ENCODE measurements at regions not wholly inside any gene's neighbourhood (a gene's known extent, or its start where the extent isn't known, plus 50 kb on each side); places are given as distances from the start of the nearest gene placed in this dataset.
A peak's percentile ranks its signal among the peaks of the same experiment; 100 is the strongest.
"Not testable (repeated sequence)": the region's sequence is repeated elsewhere in the genome, so short reads cannot be mapped to it uniquely, and the experiment has no call there.

GRCh38 chr9:62526306-62526705, 1336.5 kb downstream of the SPATA31A7 start:
- H3K36me3 Mint-ChIP-seq (ENCODE audit: low read depth); H3K4me3 Mint-ChIP-seq; H3K27me3 Mint-ChIP-seq; DNase-seq; H3K27ac Mint-ChIP-seq; H3K4me1 Mint-ChIP-seq; ATAC-seq; H3K9me3 ChIP-seq (ENCODE audit: control insufficient read depth, low read length, poor library complexity, severe bottlenecking): not testable (repeated sequence)

DNA sequence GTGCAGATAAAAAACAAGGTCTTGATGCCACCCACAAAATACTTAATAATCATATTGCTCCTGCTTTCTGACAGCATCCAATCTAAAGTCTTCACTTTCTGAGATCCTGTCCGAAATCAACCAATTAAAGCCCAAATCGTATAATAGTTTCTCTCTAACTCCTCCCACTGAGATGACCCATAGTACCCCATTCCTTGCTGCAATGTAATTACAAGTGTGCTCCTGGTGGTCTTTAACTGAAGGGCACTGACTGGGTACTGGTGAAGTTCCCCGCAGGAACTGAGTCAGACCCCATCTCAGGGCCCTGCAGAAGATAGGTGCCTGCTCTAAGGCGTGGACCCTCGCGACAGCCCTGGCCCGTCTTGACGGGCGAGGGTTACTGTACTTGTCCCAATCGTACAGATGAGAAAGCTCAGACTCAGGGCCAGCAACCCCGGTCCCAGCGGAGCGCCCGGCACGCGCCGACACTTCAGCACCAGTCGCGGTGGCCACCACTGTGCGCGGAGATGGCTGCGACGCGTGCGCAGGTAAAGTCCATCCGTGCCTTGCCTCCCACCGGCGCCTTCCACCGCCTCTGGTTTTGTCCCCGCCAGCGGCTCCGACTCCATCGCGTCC, 1342.4 kb downstream of the SPATA31A7 start:
- not testable (repeated sequence) for DNase-seq; H3K4me1 Mint-ChIP-seq; H3K27me3 Mint-ChIP-seq; H3K4me3 Mint-ChIP-seq; H3K36me3 Mint-ChIP-seq (ENCODE audit: low read depth); ATAC-seq; H3K9me3 ChIP-seq (ENCODE audit: control insufficient read depth, low read length, poor library complexity, severe bottlenecking); H3K27ac Mint-ChIP-seq

DNA sequence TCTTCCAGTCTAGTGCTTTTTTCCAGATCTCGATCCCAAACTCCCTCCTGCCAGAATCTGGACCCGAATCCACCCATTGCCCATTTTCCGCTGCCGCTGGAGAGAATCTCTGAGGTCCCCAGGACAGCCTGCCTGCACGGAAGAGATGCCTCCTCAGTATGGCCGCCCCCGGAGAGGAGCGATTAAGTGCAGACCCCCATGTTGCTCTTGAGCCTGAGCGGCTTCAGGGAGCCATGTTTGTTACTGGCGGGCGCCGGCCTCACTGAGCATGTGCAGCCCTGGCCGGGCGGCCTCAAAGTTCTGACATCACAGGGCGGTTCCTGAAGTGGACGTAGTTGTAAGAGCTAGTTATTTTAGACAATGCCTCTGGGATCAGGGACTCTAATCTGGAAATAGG, 1342.9 kb downstream of the SPATA31A7 start:
- ATAC-seq; H3K4me1 Mint-ChIP-seq; DNase-seq; H3K27ac Mint-ChIP-seq; H3K27me3 Mint-ChIP-seq; H3K9me3 ChIP-seq (ENCODE audit: control insufficient read depth, low read length, poor library complexity, severe bottlenecking); H3K36me3 Mint-ChIP-seq (ENCODE audit: low read depth): not testable (repeated sequence)
- peak overlapping the region; percentile 86 for H3K4me3 Mint-ChIP-seq

- not testable (repeated sequence) for H3K4me3 Mint-ChIP-seq; H3K27ac Mint-ChIP-seq; DNase-seq; H3K27me3 Mint-ChIP-seq; H3K9me3 ChIP-seq (ENCODE audit: control insufficient read depth, low read length, poor library complexity, severe bottlenecking); H3K36me3 Mint-ChIP-seq (ENCODE audit: low read depth); H3K4me1 Mint-ChIP-seq
- ATAC-seq: peak; percentile 66
These were observed 1360.7 kb downstream of the SPATA31A7 start for GRCh38 chr9:62550539-62550938.

DNA sequence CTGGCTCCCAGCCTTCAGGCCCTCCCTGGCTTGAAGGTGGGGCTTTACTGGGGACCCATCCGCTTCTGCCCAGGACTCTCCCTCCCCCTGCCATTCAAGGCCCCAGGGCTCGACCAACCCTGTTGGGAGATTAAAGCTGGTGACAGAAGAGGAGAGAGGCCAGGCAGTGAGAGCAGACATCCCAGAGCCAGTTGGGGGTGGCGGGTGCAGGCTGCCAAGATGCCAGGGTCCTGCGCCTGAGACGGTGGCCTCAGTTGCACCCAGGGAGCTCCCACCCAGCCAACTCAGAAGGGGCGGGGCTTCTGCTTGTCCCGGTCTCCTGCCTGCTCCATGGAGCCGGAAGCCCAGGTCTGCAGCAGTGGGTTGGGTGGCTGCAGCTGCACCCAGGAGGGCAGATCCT, 1370.8 kb downstream of the SPATA31A7 start:
- H3K27me3 Mint-ChIP-seq; H3K4me3 Mint-ChIP-seq; H3K27ac Mint-ChIP-seq; H3K4me1 Mint-ChIP-seq; ATAC-seq; H3K36me3 Mint-ChIP-seq (ENCODE audit: low read depth); H3K9me3 ChIP-seq (ENCODE audit: control insufficient read depth, low read length, poor library complexity, severe bottlenecking); DNase-seq: not testable (repeated sequence)

DNA sequence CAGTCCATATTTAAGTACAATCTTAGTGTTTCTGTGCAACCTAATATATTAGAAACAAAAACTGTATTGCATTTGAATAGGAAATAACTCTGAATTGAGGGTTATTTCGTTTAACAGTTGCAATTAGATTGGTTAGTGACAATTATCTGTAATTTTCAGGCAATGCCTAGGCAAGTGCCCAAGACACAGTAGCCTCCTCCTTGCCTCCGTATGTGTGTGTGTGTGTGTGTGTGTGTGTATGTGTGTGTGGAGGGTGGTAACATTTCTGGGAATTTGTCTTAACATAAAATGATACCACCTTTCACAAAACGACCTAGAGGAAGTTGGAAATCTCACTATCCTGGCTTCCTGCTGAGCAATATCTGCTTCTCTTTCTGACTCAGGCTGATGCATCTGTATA, 1375.3 kb downstream of the SPATA31A7 start:
- not testable (repeated sequence) for H3K9me3 ChIP-seq (ENCODE audit: control insufficient read depth, low read length, poor library complexity, severe bottlenecking); H3K36me3 Mint-ChIP-seq (ENCODE audit: low read depth); ATAC-seq; H3K27ac Mint-ChIP-seq; DNase-seq; H3K4me3 Mint-ChIP-seq; H3K4me1 Mint-ChIP-seq; H3K27me3 Mint-ChIP-seq

DNA sequence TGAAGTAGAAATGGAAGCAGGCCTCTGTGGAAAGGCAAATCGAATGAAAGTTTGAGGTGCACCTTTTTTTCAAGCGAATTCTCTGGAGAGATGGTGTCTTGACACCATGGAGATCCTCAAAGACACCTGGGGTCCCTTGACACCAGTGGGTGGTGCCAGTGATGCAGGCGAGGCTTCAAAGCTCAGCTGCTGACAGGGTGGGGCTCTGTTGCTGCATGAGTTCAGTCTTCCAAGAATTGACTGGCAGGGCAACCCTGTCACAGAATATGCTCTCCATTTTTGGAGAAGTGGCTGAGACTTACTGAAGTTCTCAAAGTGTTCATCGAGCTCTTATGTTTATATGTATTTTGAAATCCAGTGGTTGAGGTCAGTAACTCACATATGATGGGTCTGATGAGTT, 1376.6 kb downstream of the SPATA31A7 start:
- H3K27ac Mint-ChIP-seq; H3K36me3 Mint-ChIP-seq (ENCODE audit: low read depth); H3K4me3 Mint-ChIP-seq; H3K4me1 Mint-ChIP-seq; ATAC-seq; H3K9me3 ChIP-seq (ENCODE audit: control insufficient read depth, low read length, poor library complexity, severe bottlenecking); H3K27me3 Mint-ChIP-seq; DNase-seq: not testable (repeated sequence)

- DNase-seq; H3K4me3 Mint-ChIP-seq; H3K9me3 ChIP-seq (ENCODE audit: control insufficient read depth, low read length, poor library complexity, severe bottlenecking); H3K27me3 Mint-ChIP-seq; ATAC-seq; H3K36me3 Mint-ChIP-seq (ENCODE audit: low read depth); H3K4me1 Mint-ChIP-seq; H3K27ac Mint-ChIP-seq: not testable (repeated sequence)
These were observed 1407.3 kb downstream of the SPATA31A7 start for GRCh38 chr9:62597128-62597527.

Measured in T-helper 17 cell (primary cell).